Choroid plexus epithelial cell (primary cell): ENCODE measurements at regions not wholly inside any gene's neighbourhood (a gene's known extent, or its start where the extent isn't known, plus 50 kb on each side); places are given as distances from the start of the nearest gene placed in this dataset.

Experiments
- DNase-seq: peaks from one replicate; pipeline ENCODE4 v3.0.0-alpha.2; 2010; ENCODE audit warnings: low read depth
- H3K4me3 ChIP-seq: 2 replicates; pipeline ENCODE4 v1.5.1; 2011; ENCODE audit warnings: low read depth, mild to moderate bottlenecking, control low read depth, low read length, moderate library complexity
- CTCF ChIP-seq: conservative IDR thresholded peaks from 2 replicates; pipeline ENCODE4 v1.5.1; 2011; ENCODE audit warnings: low read depth, mild to moderate bottlenecking, control low read depth, inconsistent platforms, low read length, moderate library complexity

GRCh38 chr4:10288830-10289537, 168.2 kb downstream of the ZNF518B start:
- no peak overlapping the region for H3K4me3 ChIP-seq
- DNase-seq: no peak
- no peak for TF ChIP-seq CTCF

DNA sequence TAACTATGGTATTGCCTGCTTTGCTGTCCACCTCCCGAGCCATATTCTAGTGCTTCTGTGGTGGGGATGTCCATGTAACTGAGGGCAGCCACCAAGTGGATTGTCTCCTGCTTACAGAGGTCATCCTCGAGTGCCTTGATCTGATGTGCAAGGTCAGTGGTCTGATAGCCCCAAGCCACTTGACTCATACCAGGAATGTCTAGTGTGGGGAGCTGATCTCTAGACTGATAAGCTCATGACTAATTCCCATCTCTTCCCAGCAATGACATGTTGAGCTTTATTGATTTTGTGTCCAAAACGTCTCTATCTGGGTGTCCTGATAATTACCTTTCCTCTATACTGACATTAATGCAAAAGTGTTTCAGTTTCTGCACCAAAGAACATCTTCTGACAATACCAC, 168.4 kb upstream of the WDR1 start:
- no peak for DNase-seq
- no peak overlapping the region for H3K4me3 ChIP-seq
- TF ChIP-seq CTCF: no peak

DNA sequence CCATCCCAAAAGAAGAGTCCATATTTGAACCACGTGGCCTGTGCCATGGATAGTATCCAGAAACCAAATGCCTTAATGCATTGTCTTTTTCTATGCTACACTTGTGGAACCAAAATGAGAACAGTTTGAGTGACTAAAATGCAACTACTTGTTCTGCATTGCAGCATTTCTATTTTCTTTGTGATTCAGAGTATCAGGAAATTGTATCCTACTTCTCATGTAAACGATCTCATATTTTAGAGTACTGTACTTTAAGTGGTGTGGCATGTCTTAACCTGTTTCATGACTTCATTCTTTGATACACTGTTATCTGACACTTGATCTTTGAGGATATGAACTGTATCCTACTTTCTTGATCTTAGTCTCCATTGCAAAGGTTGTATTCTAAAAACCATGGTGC, 167.2 kb upstream of the WDR1 start:
- DNase-seq: no peak

DNA sequence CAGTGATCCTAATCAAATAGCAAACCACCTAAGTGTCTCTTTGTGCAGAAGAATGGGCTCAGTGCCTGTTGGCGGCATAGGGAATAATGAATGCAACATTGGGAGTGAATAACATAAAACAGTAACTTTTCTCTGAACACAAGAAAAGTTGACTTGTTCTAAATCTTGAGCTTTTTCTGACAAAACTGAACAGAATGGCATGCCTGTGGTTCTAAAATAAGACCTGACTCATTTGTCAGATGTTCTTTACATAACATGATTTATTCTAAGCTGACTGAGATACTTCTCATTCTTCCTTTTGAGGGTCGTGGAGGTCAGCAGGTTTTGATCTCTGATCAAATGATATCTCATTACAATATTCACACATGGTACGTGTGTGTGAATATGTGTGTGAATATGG, 165.4 kb upstream of the WDR1 start:
- peak; percentile 5 for DNase-seq
- H3K4me3 ChIP-seq: no peak overlapping the region
- no peak for TF ChIP-seq CTCF

More for the DNA sequence above, 167.2 kb upstream of the WDR1 start:
- H3K4me3 ChIP-seq: no peak overlapping the region
- no peak for TF ChIP-seq CTCF

- no peak for TF ChIP-seq CTCF
- DNase-seq: no peak
- no peak overlapping the region for H3K4me3 ChIP-seq
Measured at GRCh38 chr4:10279261-10279660, 162.7 kb upstream of the WDR1 start.

GRCh38 chr4:10278071-10278470, 161.5 kb upstream of the WDR1 start:
- DNase-seq: no peak
- TF ChIP-seq CTCF: no peak
- H3K4me3 ChIP-seq: no peak overlapping the region

DNA sequence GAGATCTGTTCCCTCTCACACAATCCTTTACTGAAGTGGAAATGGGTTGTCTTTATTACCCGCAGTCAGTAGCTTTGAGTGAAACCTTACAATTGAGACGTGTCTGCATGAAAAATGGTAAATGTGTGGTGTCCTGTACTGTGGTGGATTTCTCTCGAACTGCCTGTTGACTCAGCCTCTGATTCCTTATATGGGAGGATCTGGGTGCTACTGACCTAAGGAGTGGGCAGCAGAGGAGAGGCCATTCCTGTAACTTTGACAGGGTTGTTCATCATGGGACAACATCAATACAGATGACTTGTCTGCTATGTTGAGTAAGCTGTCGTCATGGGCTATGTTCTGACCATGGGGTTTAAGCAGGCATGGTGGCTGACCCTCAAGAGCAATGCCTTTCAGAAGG, 159.6 kb upstream of the WDR1 start:
- TF ChIP-seq CTCF: no peak
- DNase-seq: no peak
- H3K4me3 ChIP-seq: no peak overlapping the region
